Calu3 (cell line): ENCODE measurements at regions not wholly inside any gene's neighbourhood (a gene's known extent, or its start where the extent isn't known, plus 50 kb on each side); places are given as distances from the start of the nearest gene placed in this dataset.

Experiments used
- BruUV-seq: library from RNA; stranded (reverse); fragments of 400-500 nt; replicated peaks from 2 replicates; lab custom pipeline; 2021; lab: Mats Ljungman, UMichigan
- CTCF ChIA-PET: fragments of 300-600 bp; sonication (Branson Sonifier 250); formaldehyde crosslinking; loops from one replicate; lab custom pipeline; 2022; ENCODE audit warnings: antibody characterized with exemption; lab: Charles Lee
- DNase-seq: peaks from one replicate; pipeline ENCODE4 v3.0.0; 2022
- H3K27ac Mint-ChIP-seq: one replicate; pipeline ENCODE4 v1.8.0; 2022; ENCODE audit warnings: mixed read lengths; ENCODE audit not compliant: unreplicated experiment
- H3K27me3 Mint-ChIP-seq: one replicate; pipeline ENCODE4 v1.8.0; 2022; ENCODE audit warnings: mixed read lengths; ENCODE audit not compliant: unreplicated experiment
- H3K36me3 Mint-ChIP-seq: one replicate; pipeline ENCODE4 v1.8.0; 2022; ENCODE audit warnings: mild to moderate bottlenecking, moderate library complexity, mixed read lengths; ENCODE audit not compliant: insufficient read depth, unreplicated experiment
- H3K4me1 Mint-ChIP-seq: one replicate; pipeline ENCODE4 v1.8.0; 2022; ENCODE audit warnings: mild to moderate bottlenecking, low read depth, mixed read lengths; ENCODE audit not compliant: unreplicated experiment
- H3K4me3 Mint-ChIP-seq: one replicate; pipeline ENCODE4 v1.8.0; 2022; ENCODE audit warnings: mild to moderate bottlenecking, low read depth, moderate library complexity, mixed read lengths; ENCODE audit not compliant: unreplicated experiment
- H3K9me3 Mint-ChIP-seq: one replicate; pipeline ENCODE4 v1.8.0; 2022; ENCODE audit warnings: low read depth, mixed read lengths; ENCODE audit not compliant: unreplicated experiment
- CTCF ChIP-seq: fragments of 200-600 bp; IDR thresholded peaks from one replicate; pipeline ENCODE4 v1.8.0; 2022; ENCODE audit warnings: antibody characterized with exemption; ENCODE audit not compliant: unreplicated experiment
- intact Hi-C: fragments of 100-400 bp; cut with micrococcal nuclease; formaldehyde crosslinking; loops from one replicate; pipeline ENCODE4 v1.10.0; 2022; ENCODE audit not compliant: unreplicated experiment

- BruUV-seq, result no TSS peak
- Mint-ChIP-seq H3K27ac (no peak overlapping the region), H3K36me3 (no peaks in the 10 kb centered on the region), H3K4me3 (no peak overlapping the region), H3K9me3 (no peaks in the 10 kb centered on the region), H3K4me1 (no peaks in the 10 kb centered on the region), H3K27me3 (peaks cover 25% of the 10 kb centered on the region)
- CTCF ChIA-PET, result no interaction called here
- intact Hi-C loops, result no loop called here
- TF ChIP-seq CTCF, result no peak
- no peak for DNase-seq
Observed at GRCh38 chr2:5990086-5990485, 297.9 kb downstream of the SOX11 start.

- H3K36me3 Mint-ChIP-seq, result no peaks in the 10 kb centered on the region
- no peaks in the 10 kb centered on the region for H3K9me3 Mint-ChIP-seq
- no peak overlapping the region for H3K27ac Mint-ChIP-seq
- no peak for DNase-seq
- BruUV-seq, result no TSS peak
- TF ChIP-seq CTCF, result no peak
- no peaks in the 10 kb centered on the region for H3K4me1 Mint-ChIP-seq
- peaks cover 33% of the 10 kb centered on the region for H3K27me3 Mint-ChIP-seq
- no peak overlapping the region for H3K4me3 Mint-ChIP-seq
- CTCF ChIA-PET, result no interaction called here
- intact Hi-C loops, result no loop called here
Observed at GRCh38 chr2:5991305-5991968, 299.3 kb downstream of the SOX11 start.

GRCh38 chr2:5995832-5996231 is 303.6 kb downstream of the SOX11 start:
- H3K36me3 Mint-ChIP-seq, result no peaks in the 10 kb centered on the region
- H3K4me1 Mint-ChIP-seq, result no peaks in the 10 kb centered on the region
- no peak overlapping the region for H3K27ac Mint-ChIP-seq
- H3K27me3 Mint-ChIP-seq, result peaks cover 33% of the 10 kb centered on the region
- DNase-seq, result no peak
- H3K4me3 Mint-ChIP-seq, result no peak overlapping the region
- CTCF ChIA-PET, result no interaction called here
- TF ChIP-seq CTCF, result no peak
- intact Hi-C loops, result no loop called here
- BruUV-seq, result no TSS peak
- H3K9me3 Mint-ChIP-seq, result no peaks in the 10 kb centered on the region

- CTCF ChIA-PET, result no interaction called here
- H3K27ac Mint-ChIP-seq, result no peak overlapping the region
- H3K27me3 Mint-ChIP-seq, result no peaks in the 10 kb centered on the region
- H3K36me3 Mint-ChIP-seq, result no peaks in the 10 kb centered on the region
- no peak overlapping the region for H3K4me3 Mint-ChIP-seq
- TF ChIP-seq CTCF, result no peak
- intact Hi-C loops, result no loop called here
- BruUV-seq, result no TSS peak
- no peak for DNase-seq
- no peaks in the 10 kb centered on the region for H3K4me1 Mint-ChIP-seq
- peaks cover 4% of the 10 kb centered on the region for H3K9me3 Mint-ChIP-seq
Observed at GRCh38 chr2:6008186-6008585, 316.0 kb downstream of the SOX11 start.
